Trophoblast cell (in vitro differentiated cells and primary cell): ENCODE measurements at regions not wholly inside any gene's neighbourhood (a gene's known extent, or its start where the extent isn't known, plus 50 kb on each side); places are given as distances from the start of the nearest gene placed in this dataset.

Source experiments
- DNase-seq, 2 donors: peaks; one replicate each; pipeline ENCODE4 v3.0.0-alpha.2; 2016
- H2AFZ ChIP-seq: 2 replicates; pipeline ENCODE4 v1.6.1; 2013; ENCODE audit warnings: low read length, moderate library complexity, mild to moderate bottlenecking; ENCODE audit not compliant: insufficient read depth, poor library complexity
- H2AK5ac ChIP-seq: 2 replicates; pipeline ENCODE4 v1.6.1; 2013; ENCODE audit warnings: mild to moderate bottlenecking, low read length
- H2BK120ac ChIP-seq: 2 replicates; pipeline ENCODE4 v1.6.1; 2013; ENCODE audit warnings: low read length, mild to moderate bottlenecking, moderate library complexity; ENCODE audit not compliant: insufficient read depth, poor library complexity
- H2BK12ac ChIP-seq: 2 replicates; pipeline ENCODE4 v1.6.1; 2013; ENCODE audit warnings: mild to moderate bottlenecking, low read length, moderate library complexity
- H2BK5ac ChIP-seq: 2 replicates; pipeline ENCODE4 v1.6.1; 2013; ENCODE audit warnings: low read length, low read depth, moderate library complexity, mild to moderate bottlenecking; ENCODE audit not compliant: poor library complexity
- H3K14ac ChIP-seq: 2 replicates; pipeline ENCODE4 v1.6.1; 2013; ENCODE audit warnings: mild to moderate bottlenecking, low read length
- H3K18ac ChIP-seq: 2 replicates; pipeline ENCODE4 v1.6.1; 2013; ENCODE audit warnings: mild to moderate bottlenecking, low read length
- H3K23ac ChIP-seq: 2 replicates; pipeline ENCODE4 v1.6.1; 2013; ENCODE audit warnings: low read length
- H3K27ac ChIP-seq: 2 replicates; pipeline ENCODE4 v1.5.1; 2013; ENCODE audit warnings: low read depth, mild to moderate bottlenecking, inconsistent platforms, low read length, moderate library complexity
- H3K27me3 ChIP-seq: 2 replicates; pipeline ENCODE4 v1.6.1; 2013; ENCODE audit warnings: inconsistent platforms, mild to moderate bottlenecking, low read length, moderate library complexity; ENCODE audit not compliant: insufficient read depth
- H3K36me3 ChIP-seq, 2 experiments: 1 replicate in 1 of 2; 2 replicates in 1 of 2; pipeline ENCODE4 v1.6.1; 2013; ENCODE audit warnings: low read length in 2 of 2, mild to moderate bottlenecking in 2 of 2, moderate library complexity in 1 of 2; ENCODE audit not compliant: insufficient read depth in 2 of 2, control insufficient read depth in 1 of 2
- H3K4ac ChIP-seq: 2 replicates; pipeline ENCODE4 v1.6.1; 2013; ENCODE audit warnings: low read depth, mild to moderate bottlenecking, low read length, moderate library complexity
- H3K4me1 ChIP-seq, 2 experiments: 1 replicate in 1 of 2; 2 replicates in 1 of 2; pipeline ENCODE4 v1.6.1; 2013; ENCODE audit warnings: low read length in 2 of 2, mild to moderate bottlenecking in 2 of 2, moderate library complexity in 1 of 2; ENCODE audit not compliant: insufficient read depth in 2 of 2, control insufficient read depth in 1 of 2
- H3K4me2 ChIP-seq: 2 replicates; pipeline ENCODE4 v1.6.1; 2013; ENCODE audit warnings: inconsistent platforms, mild to moderate bottlenecking, low read length, moderate library complexity
- H3K4me3 ChIP-seq: 2 replicates; pipeline ENCODE4 v1.5.1; 2013; ENCODE audit warnings: mild to moderate bottlenecking, low read depth, low read length, inconsistent platforms
- H3K79me1 ChIP-seq: one replicate; pipeline ENCODE4 v1.6.1; 2013; ENCODE audit warnings: low read length
- H3K79me2 ChIP-seq: 2 replicates; pipeline ENCODE4 v1.6.1; 2013; ENCODE audit warnings: low read length, mild to moderate bottlenecking; ENCODE audit not compliant: control insufficient read depth, insufficient read depth, poor library complexity
- H3K9ac ChIP-seq: 2 replicates; pipeline ENCODE4 v1.6.1; 2013; ENCODE audit warnings: mild to moderate bottlenecking, low read length
- H3K9me3 ChIP-seq: 2 replicates; pipeline ENCODE4 v1.6.1; 2013; ENCODE audit warnings: low read depth, mild to moderate bottlenecking, control low read depth, inconsistent platforms, low read length; ENCODE audit not compliant: insufficient read depth
- H4K12ac ChIP-seq: 2 replicates; pipeline ENCODE4 v1.6.1; 2013; ENCODE audit warnings: low read depth, mild to moderate bottlenecking, low read length, moderate library complexity
- H4K8ac ChIP-seq: 2 replicates; pipeline ENCODE4 v1.6.1; 2013; ENCODE audit warnings: low read depth, mild to moderate bottlenecking, low read length, moderate library complexity
- H4K91ac ChIP-seq: one replicate; pipeline ENCODE4 v1.6.1; 2013; ENCODE audit warnings: low read depth, mild to moderate bottlenecking, low read length, moderate library complexity
- WGBS: extraction: QIAGEN DNeasy Blood & Tissue Kit; methylation state at CpG from one replicate; pipeline ENCODE4 v1.1.7; 2013; ENCODE audit warnings: missing lambda C conversion rate; ENCODE audit not compliant: insufficient read length, insufficient coverage; ENCODE audit errors: extremely low coverage; 5-methylcytosine and 5-hydroxymethylcytosine counted together

DNA sequence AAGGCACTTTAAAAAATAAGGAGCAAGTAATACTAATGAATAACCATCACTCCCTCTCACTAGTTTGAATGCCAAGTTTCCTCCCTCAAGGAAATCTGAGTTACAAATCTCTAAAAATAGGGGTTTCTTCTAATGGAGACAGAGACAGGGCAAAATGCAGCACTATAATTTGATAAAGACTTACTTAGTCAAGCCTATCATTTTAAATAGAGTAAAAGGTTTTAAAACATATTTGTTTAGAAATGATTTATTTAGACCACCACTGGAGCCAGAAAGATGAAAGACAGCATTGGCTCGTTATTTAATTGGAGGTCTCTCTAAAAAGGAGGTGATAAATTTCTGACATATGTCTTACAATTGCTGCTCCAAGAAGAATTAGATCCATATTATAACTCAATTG is 228.7 kb downstream of the TLE1 start:
- DNase-seq, result no peak
- Histone ChIP-seq H3K27ac (no peak overlapping the region), H3K79me2 (no peaks in the 10 kb centered on the region), H3K4me3 (no peak overlapping the region), H3K4ac (no peak overlapping the region), H2AFZ (no peak overlapping the region), H3K4me1 (peaks cover 0 to 2% of the 10 kb centered on the region in 2 experiments), H3K14ac (no peak overlapping the region), H4K8ac (no peak overlapping the region), H2BK120ac (no peak overlapping the region), H4K91ac (no peak overlapping the region), H3K36me3 (no peaks in the 10 kb centered on the region), H3K9ac (no peak overlapping the region), H3K79me1 (no peaks in the 10 kb centered on the region), H3K9me3 (no peaks in the 10 kb centered on the region), H2BK5ac (no peak overlapping the region), H3K23ac (no peak overlapping the region), H4K12ac (no peak overlapping the region), H3K4me2 (no peak overlapping the region), H3K18ac (no peak overlapping the region), H2AK5ac (no peak overlapping the region), H3K27me3 (no peaks in the 10 kb centered on the region), H2BK12ac (no peak overlapping the region)
- WGBS, result no CpG with 5 or more reads among the region's 1 CpG

GRCh38 chr9:81459591-81459990 is 229.8 kb downstream of the TLE1 start:
- no peak overlapping the region for H4K8ac ChIP-seq
- no peak overlapping the region for H3K4me3 ChIP-seq
- no peak for DNase-seq
- H2AFZ ChIP-seq, result no peak overlapping the region
- H3K79me2 ChIP-seq, result no peaks in the 10 kb centered on the region
- no peak overlapping the region for H3K9ac ChIP-seq
- no peak overlapping the region for H3K18ac ChIP-seq
- no peak overlapping the region for H2AK5ac ChIP-seq
- H3K4me1 ChIP-seq, result peaks cover 0 to 2% of the 10 kb centered on the region in 2 experiments
- H4K12ac ChIP-seq, result no peak overlapping the region
- H3K4ac ChIP-seq, result no peak overlapping the region
- H3K79me1 ChIP-seq, result no peaks in the 10 kb centered on the region
- H3K4me2 ChIP-seq, result no peak overlapping the region
- no peak overlapping the region for H2BK12ac ChIP-seq
- H3K36me3 ChIP-seq, result no peaks in the 10 kb centered on the region
- no peak overlapping the region for H4K91ac ChIP-seq
- no peak overlapping the region for H3K14ac ChIP-seq
- H2BK5ac ChIP-seq, result no peak overlapping the region
- no peaks in the 10 kb centered on the region for H3K27me3 ChIP-seq
- no peaks in the 10 kb centered on the region for H3K9me3 ChIP-seq
- no peak overlapping the region for H3K23ac ChIP-seq
- H2BK120ac ChIP-seq, result no peak overlapping the region
- no peak overlapping the region for H3K27ac ChIP-seq

DNA sequence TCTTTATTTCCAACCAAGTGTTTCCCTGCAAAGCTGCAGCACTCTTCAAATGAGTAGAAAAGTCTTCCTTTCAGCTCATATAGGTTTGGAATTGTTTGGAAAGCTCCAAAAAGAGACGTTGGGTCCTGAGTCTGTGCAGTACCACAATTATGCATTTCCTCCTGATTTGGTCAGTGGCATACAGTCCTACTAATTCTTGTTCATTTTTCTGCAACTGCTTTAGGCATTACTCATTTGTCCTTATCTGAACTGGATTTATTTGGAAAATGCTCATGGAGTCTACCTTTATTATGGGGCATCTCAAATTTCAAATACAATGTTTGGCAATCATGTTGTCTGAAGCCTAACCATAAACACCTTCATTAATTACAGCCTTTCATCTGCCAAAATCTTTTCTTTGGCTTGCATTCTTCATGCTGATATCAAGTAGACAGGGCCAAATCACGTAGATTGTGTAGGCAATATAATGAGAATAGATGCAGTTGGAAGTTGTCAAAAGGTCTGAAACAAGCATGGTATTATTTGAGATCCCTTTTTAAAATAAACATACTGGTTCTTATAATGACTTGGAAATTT is 232.8 kb downstream of the TLE1 start:
- no peak overlapping the region for H4K91ac ChIP-seq
- no CpG with 5 or more reads among the region's 2 CpGs for WGBS
- H3K79me2 ChIP-seq, result no peaks in the 10 kb centered on the region
- H3K23ac ChIP-seq, result no peak overlapping the region
- H3K4me1 ChIP-seq, result peaks cover 0 to 2% of the 10 kb centered on the region in 2 experiments
- no peak overlapping the region for H3K9ac ChIP-seq
- no peak overlapping the region for H2BK120ac ChIP-seq
- no peak overlapping the region for H2BK12ac ChIP-seq
- no peaks in the 10 kb centered on the region for H3K36me3 ChIP-seq
- no peak overlapping the region for H3K18ac ChIP-seq
- no peak overlapping the region for H2AFZ ChIP-seq
- no peak overlapping the region for H3K4me2 ChIP-seq
- H2BK5ac ChIP-seq, result no peak overlapping the region
- H3K27ac ChIP-seq, result no peak overlapping the region
- H3K79me1 ChIP-seq, result no peaks in the 10 kb centered on the region
- H3K9me3 ChIP-seq, result no peaks in the 10 kb centered on the region
- no peak overlapping the region for H4K8ac ChIP-seq
- peak in 1 of 2 donors; percentile 50 for DNase-seq
- H3K4ac ChIP-seq, result no peak overlapping the region
- no peak overlapping the region for H3K4me3 ChIP-seq
- no peak overlapping the region for H4K12ac ChIP-seq
- no peak overlapping the region for H2AK5ac ChIP-seq
- no peak overlapping the region for H3K14ac ChIP-seq
- no peaks in the 10 kb centered on the region for H3K27me3 ChIP-seq

DNA sequence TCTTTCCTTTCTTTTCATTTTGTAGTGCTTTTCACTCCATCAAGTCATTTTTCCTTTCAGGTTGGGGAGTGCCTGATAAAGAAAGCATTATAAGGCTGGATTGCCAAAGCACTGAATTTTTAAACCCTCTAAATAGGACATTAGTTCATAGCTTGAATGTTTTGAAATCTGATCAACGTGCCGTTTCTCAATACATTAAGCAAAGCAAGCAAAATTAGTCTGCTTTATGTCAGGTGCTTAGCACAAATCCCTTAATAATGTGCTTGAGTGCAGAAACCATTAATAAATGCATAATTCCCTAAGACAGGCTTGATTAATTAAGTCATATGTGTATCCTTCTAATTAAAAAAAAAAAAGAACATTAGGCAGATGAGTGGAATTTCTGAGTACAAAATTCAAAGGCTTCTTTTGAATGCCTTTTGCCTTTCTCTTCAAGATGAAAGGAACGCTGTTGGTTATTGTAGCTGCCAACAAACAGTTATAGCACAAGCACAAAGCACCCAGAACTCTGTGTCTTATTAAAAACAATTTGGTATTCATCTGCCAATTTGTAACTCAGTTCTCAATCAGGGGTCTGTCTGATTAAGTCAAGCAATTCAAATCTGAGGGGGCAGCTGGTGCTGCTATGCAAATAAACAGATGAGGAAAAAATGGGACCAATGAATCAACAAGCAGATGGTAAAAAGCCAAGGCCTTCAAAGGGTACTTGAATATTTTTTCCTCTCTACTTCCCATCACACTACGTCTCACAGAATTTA is 233.7 kb downstream of the TLE1 start:
- no peak overlapping the region for H3K9ac ChIP-seq
- no CpG with 5 or more reads among the region's 4 CpGs for WGBS

More for the DNA sequence above, 233.7 kb downstream of the TLE1 start:
- no peak overlapping the region for H3K4me2 ChIP-seq
- H3K23ac ChIP-seq, result no peak overlapping the region
- no peak overlapping the region for H3K14ac ChIP-seq
- no peak overlapping the region for H2AFZ ChIP-seq
- H3K9me3 ChIP-seq, result no peaks in the 10 kb centered on the region
- no peak overlapping the region for H3K27ac ChIP-seq
- no peaks in the 10 kb centered on the region for H3K79me1 ChIP-seq
- no peak overlapping the region for H2BK12ac ChIP-seq
- no peaks in the 10 kb centered on the region for H3K79me2 ChIP-seq
- no peak overlapping the region for H3K18ac ChIP-seq
- H2BK5ac ChIP-seq, result no peak overlapping the region
- H3K4ac ChIP-seq, result no peak overlapping the region
- no peak overlapping the region for H2BK120ac ChIP-seq
- peaks cover 0 to 2% of the 10 kb centered on the region in 2 experiments for H3K4me1 ChIP-seq
- peak in 1 of 2 donors; percentile 20 for DNase-seq
- no peak overlapping the region for H4K91ac ChIP-seq
- no peak overlapping the region for H4K12ac ChIP-seq
- H4K8ac ChIP-seq, result no peak overlapping the region
- H3K27me3 ChIP-seq, result no peaks in the 10 kb centered on the region
- no peak overlapping the region for H2AK5ac ChIP-seq
- no peak overlapping the region for H3K4me3 ChIP-seq
- no peaks in the 10 kb centered on the region for H3K36me3 ChIP-seq
